AG20443 (cell line): ENCODE measurements at regions not wholly inside any gene's neighbourhood (a gene's known extent, or its start where the extent isn't known, plus 50 kb on each side); places are given as distances from the start of the nearest gene placed in this dataset.

Source experiments
- DNase-seq: peaks from one replicate; pipeline ENCODE4 v3.0.0; 2012; ENCODE audit warnings: low spot score, mixed read lengths

- peak; percentile 7 for DNase-seq
Measured at GRCh38 chr21:21722731-21723130, 724.5 kb downstream of the NCAM2 start.

- DNase-seq = no peak
Measured at GRCh38 chr21:21730512-21730911, 732.3 kb downstream of the NCAM2 start.

- DNase-seq = no peak
Measured at GRCh38 chr21:21731626-21732025, 733.4 kb downstream of the NCAM2 start.

- no peak for DNase-seq
Measured at GRCh38 chr21:21734088-21734487, 735.9 kb downstream of the NCAM2 start.

- no peak for DNase-seq
Measured at GRCh38 chr21:21737186-21737585, 739.0 kb downstream of the NCAM2 start.

- DNase-seq = no peak
Measured at GRCh38 chr21:21740207-21740606, 742.0 kb downstream of the NCAM2 start.

- no peak for DNase-seq
Measured at GRCh38 chr21:21750124-21750825, 752.1 kb downstream of the NCAM2 start.

- no peak for DNase-seq
Measured at GRCh38 chr21:21751286-21751685, 753.1 kb downstream of the NCAM2 start.

GRCh38 chr21:21762855-21763254 lies 764.6 kb downstream of the NCAM2 start:
- no peak for DNase-seq

- DNase-seq = no peak
Measured at GRCh38 chr21:21764281-21764680, 766.1 kb downstream of the NCAM2 start.

GRCh38 chr21:21767276-21767675 lies 769.1 kb downstream of the NCAM2 start:
- DNase-seq = no peak

- no peak for DNase-seq
Measured at GRCh38 chr21:21788591-21788990, 790.4 kb downstream of the NCAM2 start.

- no peak for DNase-seq
Measured at GRCh38 chr21:21801921-21802320, 803.7 kb downstream of the NCAM2 start.

- no peak for DNase-seq
Measured at GRCh38 chr21:21806711-21807597, 808.7 kb downstream of the NCAM2 start.

GRCh38 chr21:21807598-21807903 lies 809.3 kb downstream of the NCAM2 start:
- no peak for DNase-seq

- no peak for DNase-seq
Measured at GRCh38 chr21:21813289-21813688, 815.1 kb downstream of the NCAM2 start.

GRCh38 chr21:21813934-21814333 lies 815.7 kb downstream of the NCAM2 start:
- no peak for DNase-seq

- DNase-seq = no peak
Measured at GRCh38 chr21:21816778-21817177, 818.6 kb downstream of the NCAM2 start.

- DNase-seq = no peak
Measured at GRCh38 chr21:21818898-21819297, 820.7 kb downstream of the NCAM2 start.

GRCh38 chr21:21828130-21828529 lies 829.9 kb downstream of the NCAM2 start:
- DNase-seq = no peak

GRCh38 chr21:21831036-21831435 lies 832.8 kb downstream of the NCAM2 start:
- DNase-seq = no peak

- no peak for DNase-seq
Measured at GRCh38 chr21:21845901-21846300, 847.7 kb downstream of the NCAM2 start.

- DNase-seq = no peak
Measured at GRCh38 chr21:21851205-21851604, 853.0 kb downstream of the NCAM2 start.

- no peak for DNase-seq
Measured at GRCh38 chr21:21851657-21852056, 853.4 kb downstream of the NCAM2 start.
